ENCODE measurements at regions not wholly inside any gene's neighbourhood (a gene's known extent, or its start where the extent isn't known, plus 50 kb on each side); places are given as distances from the start of the nearest gene placed in this dataset.

DNA sequence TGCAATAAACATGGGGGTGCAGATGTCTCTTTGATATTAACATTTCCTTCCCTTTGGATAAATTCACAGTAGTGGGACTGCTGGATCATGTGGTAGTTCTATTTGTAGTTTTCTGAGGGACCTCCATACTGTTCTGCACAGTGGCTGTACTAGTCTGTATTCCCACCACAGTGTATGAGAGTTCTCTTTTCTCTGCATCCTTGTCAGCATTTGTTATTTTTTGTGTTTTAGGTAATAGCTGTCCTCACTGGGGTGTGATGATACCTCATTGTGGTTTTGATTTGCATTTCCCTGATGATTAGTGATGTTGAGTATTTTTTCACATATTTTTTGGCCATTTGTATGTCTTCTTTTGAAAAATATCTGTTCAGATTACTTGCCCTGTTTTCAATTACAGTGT lies 562.5 kb downstream of the CSNK1G3 start:
- TF ChIP-seq, protein P1, sequence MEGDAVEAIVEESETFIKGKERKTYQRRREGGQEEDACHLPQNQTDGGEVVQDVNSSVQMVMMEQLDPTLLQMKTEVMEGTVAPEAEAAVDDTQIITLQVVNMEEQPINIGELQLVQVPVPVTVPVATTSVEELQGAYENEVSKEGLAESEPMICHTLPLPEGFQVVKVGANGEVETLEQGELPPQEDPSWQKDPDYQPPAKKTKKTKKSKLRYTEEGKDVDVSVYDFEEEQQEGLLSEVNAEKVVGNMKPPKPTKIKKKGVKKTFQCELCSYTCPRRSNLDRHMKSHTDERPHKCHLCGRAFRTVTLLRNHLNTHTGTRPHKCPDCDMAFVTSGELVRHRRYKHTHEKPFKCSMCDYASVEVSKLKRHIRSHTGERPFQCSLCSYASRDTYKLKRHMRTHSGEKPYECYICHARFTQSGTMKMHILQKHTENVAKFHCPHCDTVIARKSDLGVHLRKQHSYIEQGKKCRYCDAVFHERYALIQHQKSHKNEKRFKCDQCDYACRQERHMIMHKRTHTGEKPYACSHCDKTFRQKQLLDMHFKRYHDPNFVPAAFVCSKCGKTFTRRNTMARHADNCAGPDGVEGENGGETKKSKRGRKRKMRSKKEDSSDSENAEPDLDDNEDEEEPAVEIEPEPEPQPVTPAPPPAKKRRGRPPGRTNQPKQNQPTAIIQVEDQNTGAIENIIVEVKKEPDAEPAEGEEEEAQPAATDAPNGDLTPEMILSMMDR (IDR thresholded peaks at IDR 0.05; ENCODE audit: low read depth, low read length, missing input control): no peak
- no peak for TF ChIP-seq EGR1 (IDR thresholded peaks at IDR 0.05; ENCODE audit: low read depth in 2 of 2)
- TF ChIP-seq SP1 (IDR thresholded peaks at IDR 0.05): no peak
